CD4-positive, alpha-beta T cell (primary cell): ENCODE measurements at regions not wholly inside any gene's neighbourhood (a gene's known extent, or its start where the extent isn't known, plus 50 kb on each side); places are given as distances from the start of the nearest gene placed in this dataset.

Source experiments
- ATAC-seq: fragments of 200-7000 bp; cut with Tn5 transposase; one replicate; pipeline ENCODE4 v1.10.0; 2022; ENCODE audit warnings: mild to moderate bottlenecking; ENCODE audit not compliant: poor library complexity
- CTCF ChIA-PET: fragments of 350-600 bp; sonication (Branson Sonifier 250); formaldehyde crosslinking; loops from one replicate; lab custom pipeline; 2021; ENCODE audit warnings: antibody characterized with exemption, inconsistent platforms; lab: Charles Lee
- POLR2A ChIA-PET: fragments of 350-600 bp; sonication (Branson Sonifier 250); formaldehyde crosslinking; loops from one replicate; lab custom pipeline; 2021; ENCODE audit warnings: antibody characterized with exemption, inconsistent platforms; lab: Charles Lee
- DNase-seq, 14 experiments: peaks; one replicate each; pipeline ENCODE4 v3.0.0-alpha.2; 2013 to 2020; ENCODE audit warnings: mixed read lengths in 2 of 14
- H3K27ac ChIP-seq, 2 donors: one replicate each; pipeline versions ENCODE4 v1.5.1 to v1.7.0; 2013; ENCODE audit warnings: low read length in 2 of 2, low read depth in 1 of 2, mild to moderate bottlenecking in 1 of 2
- H3K27me3 ChIP-seq, 2 experiments: 1 replicate in 1 of 2; 2 replicates in 1 of 2; pipeline versions ENCODE4 v1.6.1 to v1.7.0; 2013; ENCODE audit warnings: low read length in 2 of 2, control low read depth in 1 of 2, mild to moderate bottlenecking in 1 of 2, moderate library complexity in 1 of 2; ENCODE audit not compliant: insufficient read depth in 2 of 2, control insufficient read depth in 1 of 2
- H3K36me3 ChIP-seq: one replicate; pipeline ENCODE4 v1.6.1; 2013; ENCODE audit warnings: low read length, control low read depth; ENCODE audit not compliant: insufficient read depth
- H3K4me1 ChIP-seq: one replicate; pipeline ENCODE4 v1.6.1; 2013; ENCODE audit warnings: low read length, control low read depth; ENCODE audit not compliant: insufficient read depth
- H3K4me3 ChIP-seq: one replicate; pipeline ENCODE4 v1.5.1; 2013; ENCODE audit warnings: mild to moderate bottlenecking, low read length, moderate library complexity
- H3K9me3 ChIP-seq, 2 experiments: 1 replicate in 1 of 2; 2 replicates in 1 of 2; pipeline versions ENCODE4 v1.6.1 to v1.7.0; 2013; ENCODE audit warnings: low read length in 2 of 2, mild to moderate bottlenecking in 2 of 2, control low read depth in 1 of 2, moderate library complexity in 1 of 2; ENCODE audit not compliant: control insufficient read depth in 1 of 2, insufficient read depth in 1 of 2
- H3K27ac Mint-ChIP-seq: one replicate; pipeline ENCODE4 v1.8.0; 2020; ENCODE audit warnings: mixed read lengths
- H3K27me3 Mint-ChIP-seq: one replicate; pipeline ENCODE4 v1.8.0; 2021; ENCODE audit warnings: mixed read lengths
- H3K36me3 Mint-ChIP-seq: one replicate; pipeline ENCODE4 v1.8.0; 2021; ENCODE audit warnings: low read depth, mixed read lengths
- H3K4me1 Mint-ChIP-seq: one replicate; pipeline ENCODE4 v1.8.0; 2021; ENCODE audit warnings: low read depth, mixed read lengths
- H3K4me3 Mint-ChIP-seq: one replicate; pipeline ENCODE4 v1.8.0; 2020; ENCODE audit warnings: mild to moderate bottlenecking, mixed read lengths
- H3K9me3 Mint-ChIP-seq: one replicate; pipeline ENCODE4 v1.8.0; 2020; ENCODE audit warnings: mixed read lengths
- intact Hi-C, 2 experiments: fragments of 100-400 bp; cut with DNase I in 1 of 2; cut with micrococcal nuclease in 1 of 2; formaldehyde crosslinking; loops; one replicate each; pipeline versions ENCODE4 v1.15.1 to v1.9.0; 2023 to 2025; cut with DNase I, micrococcal nuclease
- TF ChIP-seq, protein P1 (sequence below): fragments of 200-600 bp; IDR thresholded peaks from one replicate; pipeline ENCODE4 v1.8.0; 2022; ENCODE audit warnings: antibody characterized with exemption, mild to moderate bottlenecking

- POLR2A ChIA-PET, result no interaction called here
- H3K27me3 ChIP-seq, result no peaks in the 10 kb centered on the region
- intact Hi-C loops, result no loop called here
- no peak overlapping the region for H3K4me3 ChIP-seq
- no peak overlapping the region for H3K4me3 Mint-ChIP-seq
- no peak for ATAC-seq
- H3K9me3 ChIP-seq, result no peaks in the 10 kb centered on the region
- H3K27ac ChIP-seq, result no peak overlapping the region
- no peak for DNase-seq
- H3K4me1 Mint-ChIP-seq, result no peaks in the 10 kb centered on the region
- TF ChIP-seq, protein P1, sequence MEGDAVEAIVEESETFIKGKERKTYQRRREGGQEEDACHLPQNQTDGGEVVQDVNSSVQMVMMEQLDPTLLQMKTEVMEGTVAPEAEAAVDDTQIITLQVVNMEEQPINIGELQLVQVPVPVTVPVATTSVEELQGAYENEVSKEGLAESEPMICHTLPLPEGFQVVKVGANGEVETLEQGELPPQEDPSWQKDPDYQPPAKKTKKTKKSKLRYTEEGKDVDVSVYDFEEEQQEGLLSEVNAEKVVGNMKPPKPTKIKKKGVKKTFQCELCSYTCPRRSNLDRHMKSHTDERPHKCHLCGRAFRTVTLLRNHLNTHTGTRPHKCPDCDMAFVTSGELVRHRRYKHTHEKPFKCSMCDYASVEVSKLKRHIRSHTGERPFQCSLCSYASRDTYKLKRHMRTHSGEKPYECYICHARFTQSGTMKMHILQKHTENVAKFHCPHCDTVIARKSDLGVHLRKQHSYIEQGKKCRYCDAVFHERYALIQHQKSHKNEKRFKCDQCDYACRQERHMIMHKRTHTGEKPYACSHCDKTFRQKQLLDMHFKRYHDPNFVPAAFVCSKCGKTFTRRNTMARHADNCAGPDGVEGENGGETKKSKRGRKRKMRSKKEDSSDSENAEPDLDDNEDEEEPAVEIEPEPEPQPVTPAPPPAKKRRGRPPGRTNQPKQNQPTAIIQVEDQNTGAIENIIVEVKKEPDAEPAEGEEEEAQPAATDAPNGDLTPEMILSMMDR, result no peak
- H3K27ac Mint-ChIP-seq, result no peak overlapping the region
- CTCF ChIA-PET, result no interaction called here
- peaks cover 32% of the 10 kb centered on the region for H3K27me3 Mint-ChIP-seq
- no peaks in the 10 kb centered on the region for H3K4me1 ChIP-seq
- no peaks in the 10 kb centered on the region for H3K36me3 Mint-ChIP-seq
- H3K36me3 ChIP-seq, result no peaks in the 10 kb centered on the region
- H3K9me3 Mint-ChIP-seq, result no peaks in the 10 kb centered on the region
Measured at GRCh38 chrX:125193921-125194320, 125.8 kb upstream of the TEX13C start.

DNA sequence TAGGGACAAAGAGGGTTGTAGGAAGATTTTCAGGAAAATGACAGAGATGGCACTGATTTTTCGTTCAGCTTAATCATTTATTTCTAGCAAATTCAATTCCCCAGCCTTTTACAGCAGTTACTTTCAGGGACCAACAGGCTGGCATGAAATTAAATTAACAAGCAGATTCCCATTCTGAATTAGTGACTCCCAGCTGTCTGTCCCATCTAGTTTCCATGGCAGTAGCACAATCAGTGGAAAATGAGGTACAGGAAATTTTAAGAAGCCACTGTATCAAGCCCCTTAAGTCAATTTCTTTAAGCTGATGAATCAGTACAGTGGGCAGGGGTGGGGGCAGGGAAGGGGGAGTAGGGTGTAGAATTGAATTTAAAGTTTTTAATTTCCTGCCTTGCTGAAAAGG is 121.1 kb upstream of the TEX13C start:
- Histone ChIP-seq H3K27ac (no peak overlapping the region), H3K9me3 (no peaks in the 10 kb centered on the region), H3K4me3 (no peak overlapping the region), H3K36me3 (no peaks in the 10 kb centered on the region), H3K27me3 (peaks cover 5 to 22% of the 10 kb centered on the region in 2 experiments), H3K4me1 (peaks cover 12% of the 10 kb centered on the region)
- ChIA-PET POLR2A (no interaction called here), CTCF (no interaction called here)
- Mint-ChIP-seq H3K4me3 (no peak overlapping the region), H3K27me3 (peaks cover 54% of the 10 kb centered on the region), H3K36me3 (no peaks in the 10 kb centered on the region), H3K27ac (no peak overlapping the region), H3K9me3 (no peaks in the 10 kb centered on the region), H3K4me1 (peaks cover 12% of the 10 kb centered on the region)
- intact Hi-C loops, result no loop called here
- no peak for ATAC-seq
- TF ChIP-seq, protein P1, result no peak
- DNase-seq, result no peak

- Mint-ChIP-seq H3K27me3 (peaks cover 50% of the 10 kb centered on the region), H3K36me3 (no peaks in the 10 kb centered on the region), H3K4me1 (peaks cover 27% of the 10 kb centered on the region), H3K27ac (no peak overlapping the region), H3K4me3 (peak overlapping the region; percentile 89), H3K9me3 (no peaks in the 10 kb centered on the region)
- ChIA-PET CTCF (no interaction called here), POLR2A (interaction anchor here (0.7 kb wide), 1 partner anchor 811 kb away, joined by 3 read pairs; no protein-coding TSS in a partner anchor)
- no peak overlapping the region for H3K4me3 ChIP-seq
- peaks cover 25% of the 10 kb centered on the region for H3K4me1 ChIP-seq
- H3K27me3 ChIP-seq, result peaks cover 17 to 39% of the 10 kb centered on the region in 2 experiments
- H3K27ac ChIP-seq, result no peak overlapping the region
- intact Hi-C loops, result no loop called here
- DNase-seq (no peak), ATAC-seq (no peak)
- H3K9me3 ChIP-seq, result no peaks in the 10 kb centered on the region
- no peaks in the 10 kb centered on the region for H3K36me3 ChIP-seq
- TF ChIP-seq, protein P1, result no peak
Measured at GRCh38 chrX:125202591-125203248, 117.0 kb upstream of the TEX13C start.
